K562 (cell line): ENCODE measurements at regions not wholly inside any gene's neighbourhood (a gene's known extent, or its start where the extent isn't known, plus 50 kb on each side); places are given as distances from the start of the nearest gene placed in this dataset.

Experiments used
- ATAC-seq: fragments of 200-7000 bp; cut with Tn5 transposase; 3 replicates; pipeline ENCODE4 v1.9.1; 2020; ENCODE audit warnings: moderate library complexity
- BruUV-seq: library from RNA; stranded (reverse); fragments of 400-500 nt; replicated peaks from 2 replicates; lab custom pipeline; 2021; lab: Mats Ljungman, UMichigan
- CTCF ChIA-PET: fragments of 300-600 bp; formaldehyde crosslinking; extraction: SDS; loops from one replicate; lab custom pipeline; 2021; ENCODE audit warnings: low intra/inter-chr PET ratio; lab: Yijun Ruan, JAX
- POLR2A ChIA-PET: fragments of 300-600, 350-650 bp; sonication (Branson Sonifier 250); formaldehyde crosslinking; extraction: SDS; loops from one replicate; lab custom pipeline; 2021; ENCODE audit warnings: antibody characterized with exemption, inconsistent platforms; lab: Yijun Ruan, JAX
- DNase-seq, 4 experiments: peaks; one replicate each; pipeline versions ENCODE4 v3.0.0 to v3.0.0-alpha.2; 2011 to 2018; ENCODE audit warnings: low spot score in 3 of 4, mixed read lengths in 3 of 4; ENCODE audit errors: extremely low read depth in 1 of 4
- FAIRE-seq: peaks from 2 replicates; lab custom pipeline; 2011; peaks lifted over from hg19 to GRCh38; lab: Jason Lieb, UNC
- H2AFZ ChIP-seq: 2 replicates; pipeline ENCODE4 v1.6.0; 2011; ENCODE audit warnings: low read depth, low read length, control low read depth, inconsistent platforms
- H3K27ac ChIP-seq: fragments of 200-600 bp; 3 replicates; pipeline ENCODE4 v1.8.0; 2011; ENCODE audit warnings: low read depth, mild to moderate bottlenecking, control low read depth, inconsistent platforms, low read length, moderate library complexity, mixed read lengths; ENCODE audit errors: extremely low read depth
- H3K27me3 ChIP-seq, 2 experiments: fragments of 300-600 bp in 1 of 2; 2 replicates in 1 of 2; 3 replicates in 1 of 2; pipeline versions ENCODE4 v1.6.0 to v1.8.0; 2011; ENCODE audit warnings: inconsistent platforms in 2 of 2, low read length in 2 of 2, mild to moderate bottlenecking in 1 of 2, mixed read lengths in 1 of 2, moderate library complexity in 1 of 2; ENCODE audit not compliant: control insufficient read depth in 2 of 2, insufficient read depth in 2 of 2
- H3K36me3 ChIP-seq: fragments of 300-600 bp; 3 replicates; pipeline ENCODE4 v1.8.0; 2011; ENCODE audit warnings: mild to moderate bottlenecking, low read length, inconsistent platforms; ENCODE audit not compliant: control insufficient read depth, insufficient read depth
- H3K4me1 ChIP-seq, 2 experiments: fragments of 200-600 bp in 1 of 2; replicated peaks in 1 of 2; 2 replicates in 1 of 2; 3 replicates in 1 of 2; pipeline versions ENCODE4 v1.5.1 to v1.8.0; 2011; ENCODE audit warnings: inconsistent platforms in 2 of 2, low read length in 2 of 2, mild to moderate bottlenecking in 1 of 2, mixed read lengths in 1 of 2, moderate library complexity in 1 of 2; ENCODE audit not compliant: control insufficient read depth in 2 of 2, insufficient read depth in 2 of 2
- H3K4me2 ChIP-seq: 2 replicates; pipeline ENCODE4 v1.6.1; 2011; ENCODE audit warnings: low read length, control low read depth, inconsistent platforms, mixed read lengths; ENCODE audit not compliant: insufficient read depth
- H3K4me3 ChIP-seq: fragments of 200-600 bp; sonication (generic), shearing (Covaris generic); 2 replicates; pipeline ENCODE4 v1.5.1; 2016; ENCODE audit warnings: control low read depth, inconsistent platforms
- H3K79me2 ChIP-seq: fragments of 200-600 bp; 3 replicates; pipeline ENCODE4 v1.8.0; 2011; ENCODE audit warnings: low read length, inconsistent platforms; ENCODE audit not compliant: control insufficient read depth, insufficient read depth
- H3K9ac ChIP-seq, 2 experiments: 2 replicates each; pipeline versions ENCODE4 v1.6.0 to v1.6.1; 2011; ENCODE audit warnings: low read depth in 2 of 2, low read length in 2 of 2, control low read depth in 1 of 2, inconsistent platforms in 1 of 2, mild to moderate bottlenecking in 1 of 2, mixed read lengths in 1 of 2; ENCODE audit not compliant: insufficient read depth in 1 of 2
- H3K9me1 ChIP-seq: one replicate; pipeline ENCODE4 v1.6.0; 2011; ENCODE audit warnings: inconsistent platforms, mild to moderate bottlenecking, low read length, moderate library complexity; ENCODE audit not compliant: control insufficient read depth, insufficient read depth
- H3K9me3 ChIP-seq: replicated peaks from 2 replicates; pipeline ENCODE4 v1.5.1; 2011; ENCODE audit warnings: low read depth, low read length, inconsistent platforms; ENCODE audit not compliant: control insufficient read depth, insufficient read depth
- H4K20me1 ChIP-seq: replicated peaks from 2 replicates; pipeline ENCODE4 v1.6.1; 2011; ENCODE audit warnings: low read length, inconsistent platforms, mixed read lengths; ENCODE audit not compliant: control insufficient read depth, insufficient read depth
- ESRRB ChIP-seq: fragments of 250-450 bp; sonication (Bioruptor Pico); IDR thresholded peaks from 2 replicates; pipeline ENCODE4 v1.5.0; 2020; ENCODE audit warnings: mild to moderate bottlenecking, moderate library complexity, borderline replicate concordance
- GATA2 ChIP-seq: sonication (generic); formaldehyde crosslinking; IDR thresholded peaks from 2 replicates; pipeline ENCODE4 v1.4.0; 2020; ENCODE audit warnings: mild to moderate bottlenecking, missing genetic modification reagents
- MCM5 ChIP-seq: fragments of 450-650 bp; IDR thresholded peaks from 2 replicates; pipeline ENCODE4 v1.6.1; 2016; ENCODE audit warnings: low read depth
- MYNN ChIP-seq, 2 experiments: sonication (generic); formaldehyde crosslinking in 1 of 2; IDR thresholded peaks; 2 replicates each; pipeline versions ENCODE4 v1.5.0 to v1.6.1; 2016 to 2020; ENCODE audit warnings: antibody characterized with exemption in 1 of 2, missing genetic modification reagents in 1 of 2
- PHB2 ChIP-seq: fragments of 450-650 bp; IDR thresholded peaks from 2 replicates; pipeline ENCODE4 v1.6.1; 2017; ENCODE audit warnings: low read depth
- RB1 ChIP-seq: fragments of 450-650 bp; IDR thresholded peaks from 2 replicates; pipeline ENCODE4 v1.6.1; 2017; ENCODE audit warnings: low read depth, mild to moderate bottlenecking
- SMC3 ChIP-seq: conservative IDR thresholded peaks from 2 replicates; pipeline ENCODE4 v1.6.1; 2011; ENCODE audit warnings: low read depth, low read length, improper control_type of control experiment; ENCODE audit not compliant: insufficient read depth
- USF1 ChIP-seq: sonication (generic); formaldehyde crosslinking; IDR thresholded peaks from 2 replicates; pipeline ENCODE4 v1.9.0; 2022; ENCODE audit warnings: mild to moderate bottlenecking, missing genetic modification reagents
- VEZF1 ChIP-seq: fragments of 200-800 bp; sonication (Bioruptor generic); IDR thresholded peaks from 2 replicates; pipeline ENCODE4 v1.6.1; 2017; ENCODE audit warnings: missing genetic modification characterization, missing compliant biosample characterization
- ZBTB2 ChIP-seq: fragments of 450-650 bp; IDR thresholded peaks from 2 replicates; pipeline ENCODE4 v1.6.1; 2016; ENCODE audit warnings: antibody characterized with exemption
- ZC3H11A ChIP-seq: IDR thresholded peaks from 2 replicates; pipeline ENCODE4 v1.6.1; 2012; ENCODE audit warnings: low read depth, low read length, improper control_type of control experiment
- WGBS: fragments of 100-300 bp; shearing (Covaris generic); methylation state at CpG from one replicate; pipeline ENCODE4 v1.1.6; 2016; ENCODE audit warnings: low coverage, mixed read lengths; ENCODE audit not compliant: insufficient coverage; ENCODE audit errors: missing lambda C conversion rate; 5-methylcytosine and 5-hydroxymethylcytosine counted together
- in situ Hi-C: fragments of 300-500 bp; cut with MboI; formaldehyde crosslinking; loops from 4 replicates; pipeline ENCODE4 v1.15.0; 2018; ENCODE audit warnings: inconsistent platforms, mixed read lengths
- intact Hi-C: fragments of 100-400 bp; cut with micrococcal nuclease; formaldehyde crosslinking; loops from 2 replicates; pipeline ENCODE4 v1.14.2; 2022

GRCh38 chr2:43001787-43002468 is 209.5 kb upstream of the HAAO start:
- Histone ChIP-seq H3K4me3 (no peak overlapping the region), H3K27me3 (no peaks in the 10 kb centered on the region), H3K9me1 (no peaks in the 10 kb centered on the region), H3K27ac (no peak overlapping the region), H3K79me2 (no peaks in the 10 kb centered on the region), H3K9ac (no peak overlapping the region), H2AFZ (peak overlapping the region; percentile 53), H4K20me1 (no peaks in the 10 kb centered on the region), H3K36me3 (no peaks in the 10 kb centered on the region), H3K4me2 (no peak overlapping the region), H3K9me3 (no peaks in the 10 kb centered on the region), H3K4me1 (peaks cover 0 to 16% of the 10 kb centered on the region in 2 experiments; a peak in 3 of 5 replicates)
- CTCF ChIA-PET: no interaction called here
- intact Hi-C loops (no loop called here), in situ Hi-C loops (no loop called here)
- BruUV-seq: no TSS peak
- TF ChIP-seq ZC3H11A: no peak
- TF ChIP-seq USF1 (CRISPR knock-in tag): peak; percentile 15; the same call in 1 of the 2 replicates
- TF ChIP-seq SMC3: no peak
- DNase-seq (no peak), FAIRE-seq (no peak), ATAC-seq (no peak)
- POLR2A ChIA-PET: interaction anchor here (0.6 to 1.7 kb wide), 2 partner anchors 13 to 43 kb away, joined by 3 to 5 read pairs; no protein-coding TSS in a partner anchor
- 44% methylated on average over 5 of the region's 5 CpGs for WGBS

GRCh38 chr2:43001055-43001378 is 208.6 kb upstream of the HAAO start:
- FAIRE-seq: no peak
- in situ Hi-C loops: no loop called here
- TF ChIP-seq ESRRB (CRISPR knock-in tag) (no peak), PHB2 (no peak), VEZF1 (CRISPR knock-in tag) (no peak), MCM5 (no peak), ZBTB2 (no peak), GATA2 (CRISPR knock-in tag) (no peak), RB1 (no peak), MYNN (IDR thresholded peaks at IDR 0.05) (no peak), MYNN (CRISPR knock-in tag; IDR thresholded peaks at IDR 0.05) (no peak)

More at GRCh38 chr2:43001055-43001378, 208.6 kb upstream of the HAAO start:
- CTCF ChIA-PET: no interaction called here
- H2AFZ ChIP-seq: no peak overlapping the region
- no peaks in the 10 kb centered on the region for H4K20me1 ChIP-seq
- no TSS peak for BruUV-seq
- POLR2A ChIA-PET: no interaction called here
- no peak overlapping the region for H3K4me3 ChIP-seq
- DNase-seq: no peak
- H3K9ac ChIP-seq: no peak overlapping the region
- H3K27ac ChIP-seq: no peak overlapping the region
- WGBS: 65% methylated on average over 4 of the region's 4 CpGs
- H3K4me1 ChIP-seq: peaks cover 0 to 10% of the 10 kb centered on the region in 2 experiments; a peak in 3 of 5 replicates
- no peaks in the 10 kb centered on the region for H3K27me3 ChIP-seq
- no peaks in the 10 kb centered on the region for H3K9me1 ChIP-seq
- intact Hi-C loops: no loop called here
- ATAC-seq: no peak
- no peak overlapping the region for H3K4me2 ChIP-seq
- H3K9me3 ChIP-seq: 0 out of 2 replicates have a peak, but pooled peaks cover 2% of the 10 kb centered on the region
- H3K79me2 ChIP-seq: no peaks in the 10 kb centered on the region
- no peaks in the 10 kb centered on the region for H3K36me3 ChIP-seq
